CD14-positive monocyte (primary cell): ENCODE measurements at regions not wholly inside any gene's neighbourhood (a gene's known extent, or its start where the extent isn't known, plus 50 kb on each side); places are given as distances from the start of the nearest gene placed in this dataset.
"Not testable (repeated sequence)": the region's sequence is repeated elsewhere in the genome, so short reads cannot be mapped to it uniquely, and the experiment has no call there.

Experiments used
- DNase-seq, 3 donors: peaks; one replicate each; pipeline ENCODE4 v3.0.0-alpha.2; 2011 to 2022
- H2AFZ ChIP-seq: 2 replicates; pipeline ENCODE4 v1.6.0; 2012; ENCODE audit warnings: mild to moderate bottlenecking, low read depth, low read length, inconsistent platforms; ENCODE audit not compliant: insufficient read depth, poor library complexity, severe bottlenecking
- H3K27ac ChIP-seq, 2 donors: 1 replicate in 1 of 2; 2 replicates in 1 of 2; pipeline ENCODE4 v1.5.1; 2012 to 2013; ENCODE audit warnings: low read length in 2 of 2, control low read depth in 1 of 2, inconsistent platforms in 1 of 2, low read depth in 1 of 2, mild to moderate bottlenecking in 1 of 2
- H3K27me3 ChIP-seq, 2 donors: one replicate each; pipeline versions ENCODE4 v1.6.0 to v1.6.1; 2011 to 2013; ENCODE audit warnings: low read length in 2 of 2; ENCODE audit not compliant: control insufficient read depth in 2 of 2, insufficient read depth in 2 of 2
- H3K36me3 ChIP-seq, 2 donors: replicated peaks in 1 of 2; 1 replicate in 1 of 2; 2 replicates in 1 of 2; pipeline versions ENCODE4 v1.5.1 to v1.6.1; 2012 to 2013; ENCODE audit warnings: low read length in 2 of 2, control low read depth in 1 of 2, inconsistent platforms in 1 of 2, mild to moderate bottlenecking in 1 of 2; ENCODE audit not compliant: insufficient read depth in 2 of 2, control insufficient read depth in 1 of 2
- H3K4me1 ChIP-seq, 2 donors: 1 replicate in 1 of 2; 2 replicates in 1 of 2; pipeline versions ENCODE4 v1.5.1 to v1.6.1; 2012 to 2013; ENCODE audit warnings: low read length in 2 of 2, control low read depth in 1 of 2, inconsistent platforms in 1 of 2, mild to moderate bottlenecking in 1 of 2, moderate library complexity in 1 of 2; ENCODE audit not compliant: insufficient read depth in 2 of 2, control insufficient read depth in 1 of 2
- H3K4me2 ChIP-seq: replicated peaks from 2 replicates; pipeline ENCODE3; 2012; ENCODE audit warnings: low read length, moderate library complexity, mild to moderate bottlenecking; ENCODE audit not compliant: poor library complexity, severe bottlenecking; ENCODE audit errors: extremely low read depth
- H3K4me3 ChIP-seq, 3 experiments: fragments of 200-600 bp in 1 of 3; sonication (generic) in 1 of 3; replicated peaks in 1 of 3; 1 replicate in 2 of 3; 2 replicates in 1 of 3; pipeline ENCODE4 v1.5.1; 2011 to 2013; ENCODE audit warnings: low read length in 3 of 3, mild to moderate bottlenecking in 3 of 3, control low read depth in 2 of 3, low read depth in 2 of 3, inconsistent platforms in 1 of 3, moderate library complexity in 1 of 3
- H3K79me2 ChIP-seq: 2 replicates; pipeline ENCODE4 v1.6.0; 2012; ENCODE audit warnings: mild to moderate bottlenecking, control low read depth, inconsistent platforms, low read length, moderate library complexity; ENCODE audit not compliant: insufficient read depth
- H3K9ac ChIP-seq: 2 replicates; pipeline ENCODE4 v1.6.0; 2017; ENCODE audit warnings: low read length, mild to moderate bottlenecking; ENCODE audit not compliant: insufficient read depth, poor library complexity, severe bottlenecking
- H3K9me3 ChIP-seq, 2 donors: replicated peaks in 1 of 2; 1 replicate in 1 of 2; 2 replicates in 1 of 2; pipeline versions ENCODE4 v1.5.1 to v1.6.1; 2012 to 2013; ENCODE audit warnings: low read length in 2 of 2, control low read depth in 1 of 2; ENCODE audit not compliant: control insufficient read depth in 1 of 2, insufficient read depth in 1 of 2
- H4K20me1 ChIP-seq: 2 replicates; pipeline ENCODE4 v1.6.0; 2012; ENCODE audit warnings: mild to moderate bottlenecking, low read length, control low read depth, moderate library complexity; ENCODE audit not compliant: insufficient read depth
- H3K27ac Mint-ChIP-seq, 7 donors: one replicate each; pipeline ENCODE4 v1.8.0; 2020; ENCODE audit warnings: mild to moderate bottlenecking in 7 of 7, mixed read lengths in 7 of 7, moderate library complexity in 6 of 7, inconsistent platforms in 2 of 7
- H3K27me3 Mint-ChIP-seq, 3 donors: one replicate each; pipeline ENCODE4 v1.8.0; 2021 to 2022; ENCODE audit warnings: low read depth in 3 of 3, mild to moderate bottlenecking in 3 of 3, mixed read lengths in 3 of 3, moderate library complexity in 3 of 3, inconsistent platforms in 1 of 3
- H3K36me3 Mint-ChIP-seq, 2 donors: one replicate each; pipeline ENCODE4 v1.8.0; 2020; ENCODE audit warnings: mixed read lengths in 2 of 2, inconsistent platforms in 1 of 2, mild to moderate bottlenecking in 1 of 2
- H3K4me1 Mint-ChIP-seq: one replicate; pipeline ENCODE4 v1.8.0; 2020; ENCODE audit warnings: mild to moderate bottlenecking, mixed read lengths
- H3K4me3 Mint-ChIP-seq, 2 donors: one replicate each; pipeline ENCODE4 v1.8.0; 2020; ENCODE audit warnings: mild to moderate bottlenecking in 2 of 2, mixed read lengths in 2 of 2, moderate library complexity in 1 of 2
- H3K9me3 Mint-ChIP-seq, 7 donors: one replicate each; pipeline ENCODE4 v1.8.0; 2020 to 2022; ENCODE audit warnings: mixed read lengths in 7 of 7, mild to moderate bottlenecking in 6 of 7, moderate library complexity in 6 of 7, inconsistent platforms in 2 of 7
- WGBS: methylation state at CpG from one replicate; pipeline ENCODE4 v1.1.5; 2013; ENCODE audit warnings: missing lambda C conversion rate; ENCODE audit not compliant: insufficient coverage; 5-methylcytosine and 5-hydroxymethylcytosine counted together
- intact Hi-C, 2 donors: fragments of 100-400 bp; cut with micrococcal nuclease; formaldehyde crosslinking; loops; one replicate each; pipeline versions ENCODE4 v1.15.0 to v1.15.1; 2023
- TF ChIP-seq, protein P1 (sequence below): fragments of 200-600 bp; IDR thresholded peaks from one replicate; pipeline ENCODE4 v1.8.0; 2022; ENCODE audit warnings: antibody characterized with exemption, mild to moderate bottlenecking

DNA sequence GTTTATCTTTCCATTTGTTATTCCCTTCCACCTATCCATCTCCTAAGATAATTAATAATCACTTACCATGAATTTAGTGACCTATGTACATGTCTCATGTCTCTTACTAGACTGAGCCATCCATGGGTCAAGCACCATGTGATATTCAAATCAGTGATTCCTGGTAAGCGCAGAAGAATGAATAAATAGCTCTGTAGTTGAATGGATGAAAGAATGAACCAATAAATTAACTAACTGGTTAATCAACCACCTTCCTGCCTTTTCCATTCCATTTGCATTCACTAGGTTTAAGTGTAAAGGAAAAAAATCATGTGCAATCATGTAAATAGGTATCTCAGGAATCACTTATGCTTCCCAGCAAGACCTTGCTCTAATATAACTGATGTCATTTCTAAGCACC lies 779.5 kb downstream of the NTRK3 start:
- H3K4me2 ChIP-seq, result no peak overlapping the region
- no peaks in the 10 kb centered on the region for H3K27me3 ChIP-seq
- no peak overlapping the region for H3K27ac Mint-ChIP-seq
- H4K20me1 ChIP-seq, result no peaks in the 10 kb centered on the region
- no peaks in the 10 kb centered on the region for H3K4me1 Mint-ChIP-seq
- intact Hi-C loops, result no loop called here
- TF ChIP-seq, protein P1, sequence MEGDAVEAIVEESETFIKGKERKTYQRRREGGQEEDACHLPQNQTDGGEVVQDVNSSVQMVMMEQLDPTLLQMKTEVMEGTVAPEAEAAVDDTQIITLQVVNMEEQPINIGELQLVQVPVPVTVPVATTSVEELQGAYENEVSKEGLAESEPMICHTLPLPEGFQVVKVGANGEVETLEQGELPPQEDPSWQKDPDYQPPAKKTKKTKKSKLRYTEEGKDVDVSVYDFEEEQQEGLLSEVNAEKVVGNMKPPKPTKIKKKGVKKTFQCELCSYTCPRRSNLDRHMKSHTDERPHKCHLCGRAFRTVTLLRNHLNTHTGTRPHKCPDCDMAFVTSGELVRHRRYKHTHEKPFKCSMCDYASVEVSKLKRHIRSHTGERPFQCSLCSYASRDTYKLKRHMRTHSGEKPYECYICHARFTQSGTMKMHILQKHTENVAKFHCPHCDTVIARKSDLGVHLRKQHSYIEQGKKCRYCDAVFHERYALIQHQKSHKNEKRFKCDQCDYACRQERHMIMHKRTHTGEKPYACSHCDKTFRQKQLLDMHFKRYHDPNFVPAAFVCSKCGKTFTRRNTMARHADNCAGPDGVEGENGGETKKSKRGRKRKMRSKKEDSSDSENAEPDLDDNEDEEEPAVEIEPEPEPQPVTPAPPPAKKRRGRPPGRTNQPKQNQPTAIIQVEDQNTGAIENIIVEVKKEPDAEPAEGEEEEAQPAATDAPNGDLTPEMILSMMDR, result no peak
- H3K4me3 Mint-ChIP-seq, result no peak overlapping the region
- no peaks in the 10 kb centered on the region for H3K79me2 ChIP-seq
- H3K36me3 ChIP-seq, result no peaks in the 10 kb centered on the region
- H3K9me3 ChIP-seq, result no peaks in the 10 kb centered on the region
- no peak overlapping the region for H3K4me3 ChIP-seq
- H3K27me3 Mint-ChIP-seq, result peaks cover 0 to 2% (median 0%) of the 10 kb centered on the region in 3 donors
- no peaks in the 10 kb centered on the region for H3K4me1 ChIP-seq
- no peak overlapping the region for H3K9ac ChIP-seq
- no peak overlapping the region for H2AFZ ChIP-seq
- H3K9me3 Mint-ChIP-seq, result peaks cover 0 to 3% (median 0%) of the 10 kb centered on the region in 7 donors
- no CpG with 5 or more reads among the region's 1 CpG for WGBS
- no peaks in the 10 kb centered on the region for H3K36me3 Mint-ChIP-seq
- H3K27ac ChIP-seq, result no peak overlapping the region
- no peak for DNase-seq

DNA sequence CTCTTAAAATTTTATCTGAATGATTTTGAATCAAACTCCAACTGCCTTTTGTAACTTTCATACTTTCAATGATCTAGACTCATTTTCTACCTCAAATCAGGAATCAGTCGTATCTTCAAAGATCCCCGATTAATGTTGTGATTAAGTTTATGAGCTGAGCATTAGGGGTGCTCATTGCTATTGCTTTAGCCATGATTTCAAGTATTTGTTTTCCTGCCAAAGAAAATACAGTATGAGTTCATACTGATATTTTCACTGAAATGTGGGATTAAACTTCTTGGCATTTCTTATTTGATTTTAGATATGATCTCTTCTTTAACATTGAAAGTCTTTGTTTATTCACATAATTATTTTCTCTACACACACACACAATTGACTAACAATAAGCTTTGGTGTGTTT lies 785.6 kb downstream of the NTRK3 start:
- no peak overlapping the region for H3K4me2 ChIP-seq
- TF ChIP-seq, protein P1, result no peak
- H3K27me3 ChIP-seq, result no peaks in the 10 kb centered on the region
- no CpG with 5 or more reads among the region's 2 CpGs for WGBS
- H3K4me1 ChIP-seq, result no peaks in the 10 kb centered on the region
- H3K27ac ChIP-seq, result no peak overlapping the region
- H4K20me1 ChIP-seq, result no peaks in the 10 kb centered on the region
- no peak for DNase-seq
- intact Hi-C loops, result no loop called here
- no peak overlapping the region for H3K4me3 ChIP-seq
- H3K79me2 ChIP-seq, result no peaks in the 10 kb centered on the region
- Mint-ChIP-seq H3K9me3 (peaks cover 0 to 3% (median 2%) of the 10 kb centered on the region in 7 donors), H3K27me3 (peaks cover 0 to 2% (median 0%) of the 10 kb centered on the region in 3 donors), H3K27ac (no peak overlapping the region), H3K4me1 (no peaks in the 10 kb centered on the region), H3K4me3 (no peak overlapping the region), H3K36me3 (no peaks in the 10 kb centered on the region)
- H3K36me3 ChIP-seq, result no peaks in the 10 kb centered on the region
- H2AFZ ChIP-seq, result no peak overlapping the region
- H3K9ac ChIP-seq, result no peak overlapping the region
- H3K9me3 ChIP-seq, result no peaks in the 10 kb centered on the region

DNA sequence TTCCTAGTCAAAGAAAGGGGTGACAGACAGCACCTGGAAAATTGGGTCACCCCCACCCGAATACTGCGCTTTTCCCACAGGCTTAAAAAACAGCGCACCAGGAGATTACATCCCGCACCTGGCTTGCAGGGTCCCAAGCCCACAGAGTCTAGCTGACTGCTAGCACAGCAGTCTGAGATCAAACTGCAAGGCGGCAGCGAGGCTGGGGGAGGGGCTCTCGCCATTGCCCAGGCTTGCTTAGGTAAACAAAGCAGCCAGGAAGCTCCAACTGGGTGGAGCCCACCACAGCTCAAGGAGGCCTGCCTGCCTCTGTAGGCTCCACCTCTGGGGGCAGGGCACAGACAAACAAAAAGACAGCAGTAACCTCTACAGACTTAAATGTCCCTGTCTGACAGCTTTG lies 792.6 kb downstream of the NTRK3 start:
- H3K4me3 Mint-ChIP-seq, result not testable (repeated sequence)

More for the DNA sequence above, 792.6 kb downstream of the NTRK3 start:
- DNase-seq, H3K4me1 Mint-ChIP-seq, H3K4me2 ChIP-seq, H3K4me1 ChIP-seq, H2AFZ ChIP-seq, H3K27ac Mint-ChIP-seq, H4K20me1 ChIP-seq, H3K27ac ChIP-seq, H3K9me3 ChIP-seq, intact Hi-C loops, H3K27me3 ChIP-seq, H3K36me3 ChIP-seq, H3K36me3 Mint-ChIP-seq, H3K79me2 ChIP-seq, H3K27me3 Mint-ChIP-seq, H3K9ac ChIP-seq, H3K4me3 ChIP-seq, H3K9me3 Mint-ChIP-seq: not testable (repeated sequence)
- WGBS, result 93% methylated on average over 4 of the region's 7 CpGs
